ENCODE measurements at regions not wholly inside any gene's neighbourhood (a gene's known extent, or its start where the extent isn't known, plus 50 kb on each side); places are given as distances from the start of the nearest gene placed in this dataset.

DNA sequence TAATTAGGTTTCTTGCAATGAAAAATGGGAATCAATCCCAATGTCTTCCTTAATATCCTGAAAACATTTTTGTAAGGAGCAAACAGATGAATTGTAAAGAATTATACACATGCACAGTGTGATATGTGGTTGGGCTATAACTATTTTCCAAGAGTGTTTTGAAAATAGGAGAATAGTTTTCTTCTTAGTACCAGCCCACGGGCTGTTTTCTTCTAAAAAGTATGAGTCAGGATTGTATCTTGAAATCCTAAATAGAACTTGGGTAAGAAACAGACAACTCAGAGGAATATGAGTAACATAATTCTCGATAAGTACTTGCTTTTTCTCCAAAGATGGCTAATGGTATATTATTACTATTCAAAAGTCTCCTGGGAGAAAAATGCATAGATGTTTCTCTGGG is 136.7 kb downstream of the MAGEC2 start:
- TF ChIP-seq, protein P1, sequence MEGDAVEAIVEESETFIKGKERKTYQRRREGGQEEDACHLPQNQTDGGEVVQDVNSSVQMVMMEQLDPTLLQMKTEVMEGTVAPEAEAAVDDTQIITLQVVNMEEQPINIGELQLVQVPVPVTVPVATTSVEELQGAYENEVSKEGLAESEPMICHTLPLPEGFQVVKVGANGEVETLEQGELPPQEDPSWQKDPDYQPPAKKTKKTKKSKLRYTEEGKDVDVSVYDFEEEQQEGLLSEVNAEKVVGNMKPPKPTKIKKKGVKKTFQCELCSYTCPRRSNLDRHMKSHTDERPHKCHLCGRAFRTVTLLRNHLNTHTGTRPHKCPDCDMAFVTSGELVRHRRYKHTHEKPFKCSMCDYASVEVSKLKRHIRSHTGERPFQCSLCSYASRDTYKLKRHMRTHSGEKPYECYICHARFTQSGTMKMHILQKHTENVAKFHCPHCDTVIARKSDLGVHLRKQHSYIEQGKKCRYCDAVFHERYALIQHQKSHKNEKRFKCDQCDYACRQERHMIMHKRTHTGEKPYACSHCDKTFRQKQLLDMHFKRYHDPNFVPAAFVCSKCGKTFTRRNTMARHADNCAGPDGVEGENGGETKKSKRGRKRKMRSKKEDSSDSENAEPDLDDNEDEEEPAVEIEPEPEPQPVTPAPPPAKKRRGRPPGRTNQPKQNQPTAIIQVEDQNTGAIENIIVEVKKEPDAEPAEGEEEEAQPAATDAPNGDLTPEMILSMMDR (IDR thresholded peaks at IDR 0.05): no peak
- no peak for TF ChIP-seq POLR2A (IDR thresholded peaks at IDR 0.05)
